ENCODE measurements at regions not wholly inside any gene's neighbourhood (a gene's known extent, or its start where the extent isn't known, plus 50 kb on each side); places are given as distances from the start of the nearest gene placed in this dataset.

DNA sequence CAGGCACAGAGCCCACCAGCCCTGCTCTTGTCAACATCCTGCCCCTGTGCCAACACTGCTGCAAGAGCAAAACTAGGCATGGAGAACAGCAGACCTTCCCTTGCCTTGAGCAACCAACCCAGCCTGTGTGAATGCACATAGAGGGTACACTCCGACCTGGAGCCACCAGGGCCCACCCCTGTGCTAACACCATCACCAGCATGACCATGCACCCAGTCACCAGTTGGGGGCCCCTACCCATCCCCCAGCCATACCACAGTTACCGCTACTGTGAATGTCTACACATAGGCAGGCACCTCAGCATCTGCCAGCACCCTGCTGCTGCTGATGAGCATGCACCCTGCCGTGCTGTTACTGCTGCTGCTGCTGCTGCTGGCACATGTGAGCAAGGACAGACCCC is 301.9 kb upstream of the ST6GAL2 start:
- Histone ChIP-seq H3K27ac (no peak overlapping the region), H3K9me3 (no peaks in the 10 kb centered on the region), H3K4me1 (no peaks in the 10 kb centered on the region), H3K4me3 (no peak overlapping the region), H3K36me3 (no peaks in the 10 kb centered on the region), H3K27me3 (no peaks in the 10 kb centered on the region)
- no peak for DNase-seq
- no peak for TF ChIP-seq POLR2A (IDR thresholded peaks at IDR 0.05)

DNA sequence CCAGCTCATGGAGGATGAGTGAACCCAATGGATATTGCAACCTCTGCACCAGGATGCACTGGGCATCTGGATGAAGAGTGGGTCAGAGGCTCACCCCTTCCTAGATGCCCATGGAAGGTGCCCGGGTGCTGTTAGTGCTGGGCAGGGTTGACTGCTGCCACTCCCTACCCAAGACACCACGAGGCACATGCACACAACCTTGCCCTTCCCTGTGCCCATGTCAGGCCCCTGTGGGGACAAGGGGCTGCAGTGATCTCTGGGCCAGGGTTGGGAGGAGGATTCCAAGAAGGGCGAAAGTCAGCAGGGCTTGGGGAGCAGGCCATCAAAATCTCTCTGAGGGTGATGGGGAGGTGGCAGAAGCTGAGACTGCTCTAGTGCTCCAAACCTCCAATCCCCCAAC is 309.7 kb upstream of the ST6GAL2 start:
- H3K4me3 ChIP-seq, result no peak overlapping the region

DNA sequence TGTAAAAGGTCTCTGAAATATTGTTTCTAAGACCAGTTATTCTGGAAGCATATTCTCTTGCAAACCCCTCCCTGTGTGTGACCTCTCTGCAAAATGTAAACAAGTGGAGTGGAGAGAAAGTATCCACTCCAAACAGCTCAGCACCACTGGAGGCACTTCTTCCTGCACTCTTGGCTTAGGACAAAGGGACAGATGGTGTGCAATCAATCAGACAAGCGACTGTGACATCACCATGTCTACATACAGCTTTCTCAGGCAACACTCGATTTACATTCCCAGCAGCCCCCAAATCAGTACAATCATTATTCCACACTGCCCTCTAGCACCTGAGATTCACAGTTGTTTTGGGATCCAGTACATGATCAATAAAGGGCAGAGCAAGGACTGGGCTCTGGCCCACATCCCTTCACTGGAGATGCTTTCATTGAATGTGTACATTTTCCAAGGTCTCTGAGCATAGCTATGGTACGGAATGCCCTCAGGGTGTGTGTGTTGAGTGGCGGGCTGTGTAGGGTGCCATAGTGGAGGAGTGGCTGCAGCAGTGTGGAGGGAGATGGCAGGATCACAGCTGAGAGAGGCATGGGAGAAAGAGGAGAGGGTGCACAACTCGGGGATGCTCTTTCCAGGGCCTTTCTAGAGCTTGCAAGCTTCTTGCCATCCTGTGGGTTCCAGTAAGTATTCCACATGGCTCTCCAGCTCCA is 311.8 kb upstream of the ST6GAL2 start:
- no peak for TF ChIP-seq POLR2A (IDR thresholded peaks at IDR 0.05)
- TF ChIP-seq, protein P1, sequence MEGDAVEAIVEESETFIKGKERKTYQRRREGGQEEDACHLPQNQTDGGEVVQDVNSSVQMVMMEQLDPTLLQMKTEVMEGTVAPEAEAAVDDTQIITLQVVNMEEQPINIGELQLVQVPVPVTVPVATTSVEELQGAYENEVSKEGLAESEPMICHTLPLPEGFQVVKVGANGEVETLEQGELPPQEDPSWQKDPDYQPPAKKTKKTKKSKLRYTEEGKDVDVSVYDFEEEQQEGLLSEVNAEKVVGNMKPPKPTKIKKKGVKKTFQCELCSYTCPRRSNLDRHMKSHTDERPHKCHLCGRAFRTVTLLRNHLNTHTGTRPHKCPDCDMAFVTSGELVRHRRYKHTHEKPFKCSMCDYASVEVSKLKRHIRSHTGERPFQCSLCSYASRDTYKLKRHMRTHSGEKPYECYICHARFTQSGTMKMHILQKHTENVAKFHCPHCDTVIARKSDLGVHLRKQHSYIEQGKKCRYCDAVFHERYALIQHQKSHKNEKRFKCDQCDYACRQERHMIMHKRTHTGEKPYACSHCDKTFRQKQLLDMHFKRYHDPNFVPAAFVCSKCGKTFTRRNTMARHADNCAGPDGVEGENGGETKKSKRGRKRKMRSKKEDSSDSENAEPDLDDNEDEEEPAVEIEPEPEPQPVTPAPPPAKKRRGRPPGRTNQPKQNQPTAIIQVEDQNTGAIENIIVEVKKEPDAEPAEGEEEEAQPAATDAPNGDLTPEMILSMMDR (IDR thresholded peaks at IDR 0.05), result no peak
- Histone ChIP-seq H3K27me3 (no peaks in the 10 kb centered on the region), H3K36me3 (no peaks in the 10 kb centered on the region), H3K4me1 (no peaks in the 10 kb centered on the region), H3K27ac (no peak overlapping the region), H3K4me3 (no peak overlapping the region), H3K9me3 (no peaks in the 10 kb centered on the region)
- DNase-seq, result no peak

More for the DNA sequence above, 309.7 kb upstream of the ST6GAL2 start:
- no peaks in the 10 kb centered on the region for H3K27me3 ChIP-seq
- no peak for DNase-seq
- H3K27ac ChIP-seq, result no peak overlapping the region
- TF ChIP-seq, protein P1 (IDR thresholded peaks at IDR 0.05), result no peak
- no peak for TF ChIP-seq POLR2A (IDR thresholded peaks at IDR 0.05)
- H3K36me3 ChIP-seq, result no peaks in the 10 kb centered on the region
- H3K4me1 ChIP-seq, result no peaks in the 10 kb centered on the region
- H3K9me3 ChIP-seq, result no peaks in the 10 kb centered on the region

DNA sequence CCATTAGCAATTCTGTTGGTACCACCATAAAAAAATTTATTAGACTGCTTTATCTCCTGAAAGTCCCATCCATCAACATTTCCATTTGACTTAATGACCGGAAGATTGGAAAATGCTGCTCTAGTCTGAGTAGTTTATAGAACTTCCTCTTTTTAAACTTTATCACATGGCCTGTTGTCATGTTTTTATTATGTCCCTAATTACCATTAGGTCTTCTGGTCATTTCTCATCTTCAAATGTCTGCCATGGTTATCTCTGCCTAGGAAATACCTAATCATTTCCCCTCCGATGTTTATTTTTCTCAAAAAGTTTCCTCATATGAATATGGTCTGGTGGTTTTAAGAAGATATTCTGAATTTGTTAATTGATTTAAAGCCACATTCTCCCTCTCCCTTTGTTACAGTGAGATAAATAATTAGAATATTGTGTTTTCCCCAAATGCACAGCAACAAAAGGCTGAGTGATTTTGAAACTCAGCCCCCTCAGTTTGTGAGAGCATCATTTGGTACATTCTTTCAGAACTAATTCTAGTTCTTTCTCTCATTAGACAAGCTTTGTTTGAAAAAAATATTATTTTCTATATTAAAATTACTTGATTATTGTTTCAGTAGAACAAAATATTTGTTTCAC is 317.1 kb upstream of the ST6GAL2 start:
- no peaks in the 10 kb centered on the region for H3K4me1 ChIP-seq
- H3K27ac ChIP-seq, result no peak overlapping the region
- no peaks in the 10 kb centered on the region for H3K36me3 ChIP-seq
- TF ChIP-seq, protein P1 (IDR thresholded peaks at IDR 0.05), result no peak
- TF ChIP-seq POLR2A (IDR thresholded peaks at IDR 0.05), result no peak
- no peak for DNase-seq
- H3K4me3 ChIP-seq, result no peak overlapping the region
- no peaks in the 10 kb centered on the region for H3K27me3 ChIP-seq
- H3K9me3 ChIP-seq, result no peaks in the 10 kb centered on the region

DNA sequence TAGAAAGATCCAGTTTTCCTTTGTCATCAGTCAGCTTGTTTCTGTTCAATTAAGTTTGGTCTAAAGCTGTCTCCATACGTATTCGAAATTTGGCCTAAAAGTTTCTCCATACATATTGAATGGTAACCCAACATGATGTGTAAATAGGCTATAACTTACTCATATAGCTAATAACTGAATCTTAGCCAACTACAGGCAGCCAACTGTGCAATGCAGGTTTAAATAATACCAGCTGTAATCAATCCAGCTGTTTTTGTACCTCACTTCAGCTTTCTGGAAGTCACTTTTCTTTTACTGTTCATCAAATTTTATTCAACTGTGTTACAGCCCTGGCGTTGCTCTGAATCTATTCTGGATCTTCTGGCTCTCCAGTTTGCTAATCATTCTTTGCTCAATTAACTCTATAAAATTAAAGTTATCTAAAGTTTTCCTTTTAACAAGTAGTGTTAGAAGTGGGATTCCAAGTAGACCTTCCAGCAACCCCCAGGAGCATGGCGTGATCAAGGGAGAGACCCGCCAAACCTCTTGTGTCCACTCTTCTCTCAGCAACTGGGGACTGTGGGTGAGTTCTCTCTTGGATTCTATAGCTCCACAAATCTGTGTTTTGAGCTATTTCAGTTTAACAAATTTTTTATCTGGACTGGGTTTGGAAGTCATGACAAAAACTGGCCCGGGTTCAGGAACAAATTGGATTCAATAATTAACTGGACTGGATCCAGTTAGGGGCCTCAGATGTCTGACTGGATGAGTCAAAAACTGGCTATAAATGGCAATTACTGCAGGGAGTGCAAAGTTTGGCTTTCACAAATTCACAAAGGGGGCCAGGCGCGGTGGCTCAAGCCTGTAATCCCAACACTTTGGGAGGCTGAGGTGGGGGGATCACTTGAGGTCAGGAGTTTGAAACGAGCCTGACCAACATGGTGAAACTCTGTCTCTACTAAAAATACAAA is 329.7 kb upstream of the ST6GAL2 start:
- no peak overlapping the region for H3K27ac ChIP-seq
- no peak overlapping the region for H3K4me3 ChIP-seq
- H3K36me3 ChIP-seq, result no peaks in the 10 kb centered on the region
- no peaks in the 10 kb centered on the region for H3K27me3 ChIP-seq
- no peaks in the 10 kb centered on the region for H3K9me3 ChIP-seq
- TF ChIP-seq, protein P1 (IDR thresholded peaks at IDR 0.05), result no peak
- no peak for TF ChIP-seq POLR2A (IDR thresholded peaks at IDR 0.05)
- no peaks in the 10 kb centered on the region for H3K4me1 ChIP-seq
- DNase-seq, result no peak

DNA sequence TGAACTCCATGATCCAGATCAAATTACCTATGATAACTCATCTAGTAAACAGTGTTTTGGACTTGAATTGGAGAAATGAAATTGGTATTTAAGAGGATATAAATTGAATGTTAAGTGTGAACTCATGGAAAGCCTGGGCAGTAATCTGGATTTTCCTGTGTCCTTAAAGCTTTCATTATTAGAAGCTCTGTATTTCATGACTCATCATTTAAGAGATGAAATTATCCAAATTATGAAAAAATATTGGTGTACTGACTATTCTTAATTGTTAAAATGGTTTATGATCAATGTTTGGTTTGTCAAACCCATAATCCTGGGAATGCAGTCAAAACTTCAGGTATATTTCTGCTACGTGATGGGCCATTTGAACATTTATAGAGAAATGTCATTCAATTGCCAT is 332.2 kb upstream of the ST6GAL2 start:
- H3K27me3 ChIP-seq, result no peaks in the 10 kb centered on the region
- no peaks in the 10 kb centered on the region for H3K4me1 ChIP-seq
- TF ChIP-seq, protein P1 (IDR thresholded peaks at IDR 0.05), result no peak
- TF ChIP-seq POLR2A (IDR thresholded peaks at IDR 0.05), result no peak
- no peak overlapping the region for H3K4me3 ChIP-seq
- H3K36me3 ChIP-seq, result no peaks in the 10 kb centered on the region
- no peak for DNase-seq
- no peak overlapping the region for H3K27ac ChIP-seq
- H3K9me3 ChIP-seq, result no peaks in the 10 kb centered on the region
